HG03135 (cell line): ENCODE measurements at regions not wholly inside any gene's neighbourhood (a gene's known extent, or its start where the extent isn't known, plus 50 kb on each side); places are given as distances from the start of the nearest gene placed in this dataset.
"Not testable (repeated sequence)": the region's sequence is repeated elsewhere in the genome, so short reads cannot be mapped to it uniquely, and the experiment has no call there.

Source experiments
- ATAC-seq: cut with Tn5 transposase; IDR thresholded peaks from one replicate; pipeline ENCODE4 v1.9.1; 2021; ENCODE audit warnings: mild to moderate bottlenecking, moderate library complexity; ENCODE audit not compliant: unreplicated experiment

GRCh38 chr6:20340068-20340848 is 61.4 kb upstream of the E2F3 start:
- ATAC-seq, result no peak

GRCh38 chr6:20341096-20341495 is 60.6 kb upstream of the E2F3 start:
- no peak for ATAC-seq

- no peak for ATAC-seq
Observed at GRCh38 chr6:20341564-20341963, 60.1 kb upstream of the E2F3 start.

- not testable (repeated sequence) for ATAC-seq
Observed at GRCh38 chr6:20346948-20347347, 54.7 kb upstream of the E2F3 start.

- no peak for ATAC-seq
Observed at GRCh38 chr6:20348041-20348440, 53.6 kb upstream of the E2F3 start.

- no peak for ATAC-seq
Observed at GRCh38 chr6:20349225-20349624, 52.5 kb upstream of the E2F3 start.

GRCh38 chr6:20350215-20350614 is 51.5 kb upstream of the E2F3 start:
- ATAC-seq, result no peak

GRCh38 chr6:20351534-20351933 is 50.1 kb upstream of the E2F3 start:
- ATAC-seq, result no peak
